Esophagus muscularis mucosa (tissue), 4 donors: ENCODE measurements at regions not wholly inside any gene's neighbourhood (a gene's known extent, or its start where the extent isn't known, plus 50 kb on each side); places are given as distances from the start of the nearest gene placed in this dataset.

Experiments
- EP300 ChIP-seq: sonication (generic); formaldehyde crosslinking; IDR thresholded peaks from one replicate; pipeline ENCODE4 v1.6.1; 2017; ENCODE audit warnings: antibody characterized with exemption
- POLR2A ChIP-seq: fragments of 450-650 bp; IDR thresholded peaks from one replicate; pipeline ENCODE4 v1.6.1; 2017; ENCODE audit warnings: antibody characterized with exemption, moderate library complexity, mild to moderate bottlenecking, low read depth
- POLR2AphosphoS5 ChIP-seq, 2 donors: sonication (generic); formaldehyde crosslinking; IDR thresholded peaks; one replicate each; pipeline ENCODE4 v1.6.1; 2017; ENCODE audit warnings: antibody characterized with exemption in 2 of 2
- TF ChIP-seq, protein P1 (sequence below), 3 experiments: fragments of 200-600 bp in 2 of 3; fragments of 450-650 bp in 1 of 3; sonication (generic) in 2 of 3; IDR thresholded peaks; one replicate each; pipeline ENCODE4 v1.5.1; 2017 to 2019; ENCODE audit warnings: antibody characterized with exemption in 3 of 3, mild to moderate bottlenecking in 2 of 3, moderate library complexity in 1 of 3

GRCh38 chr3:16056217-16056616 lies 118.3 kb upstream of the GALNT15 start:
- TF ChIP-seq, protein P1, sequence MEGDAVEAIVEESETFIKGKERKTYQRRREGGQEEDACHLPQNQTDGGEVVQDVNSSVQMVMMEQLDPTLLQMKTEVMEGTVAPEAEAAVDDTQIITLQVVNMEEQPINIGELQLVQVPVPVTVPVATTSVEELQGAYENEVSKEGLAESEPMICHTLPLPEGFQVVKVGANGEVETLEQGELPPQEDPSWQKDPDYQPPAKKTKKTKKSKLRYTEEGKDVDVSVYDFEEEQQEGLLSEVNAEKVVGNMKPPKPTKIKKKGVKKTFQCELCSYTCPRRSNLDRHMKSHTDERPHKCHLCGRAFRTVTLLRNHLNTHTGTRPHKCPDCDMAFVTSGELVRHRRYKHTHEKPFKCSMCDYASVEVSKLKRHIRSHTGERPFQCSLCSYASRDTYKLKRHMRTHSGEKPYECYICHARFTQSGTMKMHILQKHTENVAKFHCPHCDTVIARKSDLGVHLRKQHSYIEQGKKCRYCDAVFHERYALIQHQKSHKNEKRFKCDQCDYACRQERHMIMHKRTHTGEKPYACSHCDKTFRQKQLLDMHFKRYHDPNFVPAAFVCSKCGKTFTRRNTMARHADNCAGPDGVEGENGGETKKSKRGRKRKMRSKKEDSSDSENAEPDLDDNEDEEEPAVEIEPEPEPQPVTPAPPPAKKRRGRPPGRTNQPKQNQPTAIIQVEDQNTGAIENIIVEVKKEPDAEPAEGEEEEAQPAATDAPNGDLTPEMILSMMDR (IDR thresholded peaks at IDR 0.05) = no peak
- TF ChIP-seq POLR2A (no peak), EP300 (peak; percentile 33), POLR2AphosphoS5 (IDR thresholded peaks at IDR 0.05) (peak; percentile 69 to 74)
